GM12878 (cell line): ENCODE measurements at regions not wholly inside any gene's neighbourhood (a gene's known extent, or its start where the extent isn't known, plus 50 kb on each side); places are given as distances from the start of the nearest gene placed in this dataset.

ENCODE experiments used
- ASH2L ChIP-seq: fragments of 300-600, 200-600 bp; sonication (generic); IDR thresholded peaks from 2 replicates; pipeline ENCODE4 v1.6.1; 2017; ENCODE audit warnings: low read depth, mild to moderate bottlenecking, borderline replicate concordance
- CBX3 ChIP-seq: fragments of 200-600 bp; sonication (generic); IDR thresholded peaks from 2 replicates; pipeline ENCODE4 v1.6.1; 2016; ENCODE audit warnings: low read depth, borderline replicate concordance
- CTCF ChIP-seq, 3 experiments: IDR thresholded peaks in 2 of 3; conservative IDR thresholded peaks in 1 of 3; 2 replicates each; pipeline ENCODE4 v1.5.1; 2011; ENCODE audit warnings: low read depth in 3 of 3, low read length in 3 of 3, mild to moderate bottlenecking in 3 of 3, control low read depth in 2 of 3, moderate library complexity in 2 of 3, inconsistent platforms in 1 of 3, mixed read lengths in 1 of 3; ENCODE audit not compliant: control insufficient read depth in 2 of 3, insufficient read depth in 1 of 3; ENCODE audit errors: extremely low read depth in 1 of 3
- EZH2 ChIP-seq: IDR thresholded peaks from 2 replicates; pipeline ENCODE4 v1.6.1; 2012; ENCODE audit warnings: low read depth, mild to moderate bottlenecking, control low read depth, inconsistent platforms, low read length, borderline replicate concordance; ENCODE audit not compliant: control insufficient read depth
- FOXK2 ChIP-seq: fragments of 450-650 bp; IDR thresholded peaks from 2 replicates; pipeline ENCODE4 v1.6.1; 2017; ENCODE audit warnings: mild to moderate bottlenecking, moderate library complexity
- NFYB ChIP-seq: IDR thresholded peaks from 2 replicates; pipeline ENCODE4 v1.6.1; 2011; ENCODE audit warnings: low read depth, mild to moderate bottlenecking, low read length, improper control_type of control experiment, moderate library complexity; ENCODE audit not compliant: insufficient read depth
- SIN3A ChIP-seq: IDR thresholded peaks from 2 replicates; pipeline ENCODE4 v1.6.1; 2012; ENCODE audit warnings: low read depth, low read length, improper control_type of control experiment

- TF ChIP-seq EZH2 (no peak), FOXK2 (no peak), CTCF (IDR thresholded peaks at IDR 0.05 in 2 of 3, conservative IDR thresholded peaks at IDR 0.05 in 1 of 3; ENCODE audit: control insufficient read depth in 2 of 3, extremely low read depth in 1 of 3, insufficient read depth in 1 of 3, low read depth in 3 of 3, low read length in 3 of 3) (no peak), SIN3A (no peak), NFYB (no peak), ASH2L (no peak), CBX3 (no peak)
Observed at GRCh38 chr2:21892140-21892539, 768.4 kb downstream of the TDRD15 start.
